ENCODE measurements at regions not wholly inside any gene's neighbourhood (a gene's known extent, or its start where the extent isn't known, plus 50 kb on each side); places are given as distances from the start of the nearest gene placed in this dataset.

GRCh38 chr20:57941604-57942381 lies 232.0 kb upstream of the PMEPA1 start:
- Histone ChIP-seq H3F3A (ENCODE audit: low read depth) (no peaks in the 10 kb centered on the region), H3K36me3 (ENCODE audit: insufficient read depth, low read length) (no peaks in the 10 kb centered on the region), H3K4me3 (ENCODE audit: low read length, poor library complexity, severe bottlenecking) (no peak overlapping the region), H3K4me1 (ENCODE audit: insufficient read depth, low read length, poor library complexity, severe bottlenecking) (no peaks in the 10 kb centered on the region), H3K9me3 (ENCODE audit: insufficient read depth, low read depth, low read length) (no peaks in the 10 kb centered on the region), H2AFZ (ENCODE audit: low read length) (no peak overlapping the region), H3K27me3 (ENCODE audit: insufficient read depth, low read length, poor library complexity, severe bottlenecking) (no peaks in the 10 kb centered on the region), H3K4me2 (ENCODE audit: low read depth, low read length, poor library complexity, severe bottlenecking) (no peak overlapping the region), H3K9me2 (replicated peaks; ENCODE audit: low read depth, low read length) (no peaks in the 10 kb centered on the region), H3K9ac (ENCODE audit: low read depth, low read length, poor library complexity, severe bottlenecking) (no peak overlapping the region), H4K20me1 (ENCODE audit: insufficient read depth, low read length, poor library complexity, severe bottlenecking) (no peaks in the 10 kb centered on the region), H3K79me2 (ENCODE audit: insufficient read depth, low read length) (no peaks in the 10 kb centered on the region)
- TF ChIP-seq CTCF (conservative IDR thresholded peaks at IDR 0.05; ENCODE audit: low read length) (no peak), EZH2phosphoT487 (IDR thresholded peaks at IDR 0.05; ENCODE audit: borderline replicate concordance) (no peak)

GRCh38 chr20:57940868-57941522 lies 231.2 kb upstream of the PMEPA1 start:
- Histone ChIP-seq H2AFZ (ENCODE audit: low read length) (no peak overlapping the region), H3K79me2 (ENCODE audit: insufficient read depth, low read length) (no peaks in the 10 kb centered on the region)

GRCh38 chr20:57940376-57940775 lies 230.6 kb upstream of the PMEPA1 start:
- no peaks in the 10 kb centered on the region for H4K20me1 ChIP-seq (ENCODE audit: insufficient read depth, low read length, poor library complexity, severe bottlenecking)
- no peaks in the 10 kb centered on the region for H3K36me3 ChIP-seq (ENCODE audit: insufficient read depth, low read length)
- H3K9me3 ChIP-seq (ENCODE audit: insufficient read depth, low read depth, low read length), result no peaks in the 10 kb centered on the region
- no peak overlapping the region for H3K4me2 ChIP-seq (ENCODE audit: low read depth, low read length, poor library complexity, severe bottlenecking)
- no peak for TF ChIP-seq CTCF (conservative IDR thresholded peaks at IDR 0.05; ENCODE audit: low read length)
- no peak for TF ChIP-seq EZH2phosphoT487 (IDR thresholded peaks at IDR 0.05; ENCODE audit: borderline replicate concordance)
- H3K79me2 ChIP-seq (ENCODE audit: insufficient read depth, low read length), result no peaks in the 10 kb centered on the region
- no peaks in the 10 kb centered on the region for H3F3A ChIP-seq (ENCODE audit: low read depth)
- no peak overlapping the region for H2AFZ ChIP-seq (ENCODE audit: low read length)
- no peak overlapping the region for H3K4me3 ChIP-seq (ENCODE audit: low read length, poor library complexity, severe bottlenecking)
- no peak overlapping the region for H3K9ac ChIP-seq (ENCODE audit: low read depth, low read length, poor library complexity, severe bottlenecking)
- no peaks in the 10 kb centered on the region for H3K9me2 ChIP-seq (replicated peaks; ENCODE audit: low read depth, low read length)
- no peaks in the 10 kb centered on the region for H3K4me1 ChIP-seq (ENCODE audit: insufficient read depth, low read length, poor library complexity, severe bottlenecking)
- no peaks in the 10 kb centered on the region for H3K27me3 ChIP-seq (ENCODE audit: insufficient read depth, low read length, poor library complexity, severe bottlenecking)

More at GRCh38 chr20:57940868-57941522, 231.2 kb upstream of the PMEPA1 start:
- Histone ChIP-seq H3K9me3 (ENCODE audit: insufficient read depth, low read depth, low read length) (no peaks in the 10 kb centered on the region), H3K4me1 (ENCODE audit: insufficient read depth, low read length, poor library complexity, severe bottlenecking) (no peaks in the 10 kb centered on the region), H3K4me2 (ENCODE audit: low read depth, low read length, poor library complexity, severe bottlenecking) (no peak overlapping the region), H3K27me3 (ENCODE audit: insufficient read depth, low read length, poor library complexity, severe bottlenecking) (no peaks in the 10 kb centered on the region), H3K9ac (ENCODE audit: low read depth, low read length, poor library complexity, severe bottlenecking) (no peak overlapping the region), H3K36me3 (ENCODE audit: insufficient read depth, low read length) (no peaks in the 10 kb centered on the region), H3F3A (ENCODE audit: low read depth) (no peaks in the 10 kb centered on the region), H3K4me3 (ENCODE audit: low read length, poor library complexity, severe bottlenecking) (no peak overlapping the region), H3K9me2 (replicated peaks; ENCODE audit: low read depth, low read length) (no peaks in the 10 kb centered on the region), H4K20me1 (ENCODE audit: insufficient read depth, low read length, poor library complexity, severe bottlenecking) (no peaks in the 10 kb centered on the region)
- TF ChIP-seq CTCF (conservative IDR thresholded peaks at IDR 0.05; ENCODE audit: low read length), result no peak
